ENCODE measurements at regions not wholly inside any gene's neighbourhood (a gene's known extent, or its start where the extent isn't known, plus 50 kb on each side); places are given as distances from the start of the nearest gene placed in this dataset.

DNA sequence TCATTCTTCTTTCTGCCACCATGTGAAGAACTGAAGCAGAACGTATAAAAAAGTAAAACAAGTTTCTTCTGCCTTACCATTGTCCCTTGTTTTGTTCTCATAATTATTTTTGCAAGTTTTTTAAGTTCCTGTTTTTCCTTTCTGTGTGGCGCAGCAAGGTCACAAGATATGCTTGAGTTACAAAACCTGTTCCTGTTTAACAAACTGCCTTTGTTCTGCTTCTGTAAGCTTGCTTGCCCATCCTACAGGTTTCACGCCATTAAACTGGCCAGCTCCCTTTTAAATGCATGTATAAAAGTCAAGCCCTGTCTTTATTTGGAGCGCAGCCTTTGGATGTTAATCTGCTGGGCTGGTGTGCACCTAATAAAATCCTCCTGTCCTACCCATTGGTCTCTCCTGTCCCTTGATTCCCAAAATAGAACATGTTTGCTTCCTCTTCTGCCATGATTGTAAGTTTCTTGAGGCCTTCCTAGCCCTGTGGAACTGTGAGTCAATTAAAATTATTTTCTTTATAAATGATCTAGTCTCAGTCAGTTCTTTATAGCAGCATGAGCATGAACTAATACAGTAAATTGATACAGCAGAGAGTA is 1115.4 kb downstream of the SLITRK1 start:
- no peak overlapping the region for H3K4me3 ChIP-seq (ENCODE audit: low read length in 2 of 2)
- H2BK15ac ChIP-seq (ENCODE audit: low read length): no peak overlapping the region
- no peak overlapping the region for H3K18ac ChIP-seq (ENCODE audit: low read length)
- no peak overlapping the region for H3K9ac ChIP-seq (ENCODE audit: low read depth, low read length, poor library complexity)
- H3K4me1 ChIP-seq (ENCODE audit: control insufficient read depth in 2 of 2, insufficient read depth in 1 of 2, low read depth in 1 of 2, low read length in 2 of 2): no peaks in the 10 kb centered on the region
- no peaks in the 10 kb centered on the region for H3K27me3 ChIP-seq (ENCODE audit: control insufficient read depth in 3 of 3, insufficient read depth in 3 of 3, low read depth in 1 of 3, low read length in 3 of 3)
- no peak overlapping the region for H2AK5ac ChIP-seq (ENCODE audit: low read depth, low read length)
- no peaks in the 10 kb centered on the region for H3K36me3 ChIP-seq (replicated peaks in 1 of 2; ENCODE audit: control insufficient read depth in 2 of 2, insufficient read depth in 2 of 2, low read length in 2 of 2)
- whole genome bisulfite sequencing, 2 donors (ENCODE audit: extremely low coverage in 2 of 2, insufficient read length in 2 of 2, insufficient replicate concordance in 1 of 2): no CpG with 5 or more reads among the region's 4 CpGs
- H2BK5ac ChIP-seq (ENCODE audit: low read length): no peak overlapping the region
- no peak overlapping the region for H2BK120ac ChIP-seq (ENCODE audit: low read depth, low read length)
- peaks cover 0 to 5% of the 10 kb centered on the region in 2 donors for H3K9me3 ChIP-seq (replicated peaks in 1 of 2; ENCODE audit: control insufficient read depth in 2 of 2, insufficient read depth in 1 of 2, low read depth in 1 of 2, low read length in 2 of 2)
- H3K27ac ChIP-seq (replicated peaks; ENCODE audit: low read length): no peak overlapping the region
- no peak overlapping the region for H3K4me2 ChIP-seq (ENCODE audit: insufficient read depth, low read length, poor library complexity, severe bottlenecking)
- no peak overlapping the region for H3K4ac ChIP-seq (ENCODE audit: low read length)
- H2AFZ ChIP-seq (ENCODE audit: low read length): no peak overlapping the region
- no peak overlapping the region for H3K14ac ChIP-seq (ENCODE audit: low read length)
- H4K91ac ChIP-seq (ENCODE audit: low read depth, low read length, poor library complexity): no peak overlapping the region
- H3K79me1 ChIP-seq (ENCODE audit: low read depth, low read length): no peaks in the 10 kb centered on the region
- no peak overlapping the region for H2BK12ac ChIP-seq (ENCODE audit: low read length)
- H3K23ac ChIP-seq (ENCODE audit: low read depth, low read length, poor library complexity): no peak overlapping the region
- no peak for DNase-seq (ENCODE audit: low spot score)
- no peak overlapping the region for H4K8ac ChIP-seq (ENCODE audit: low read depth, low read length)

DNA sequence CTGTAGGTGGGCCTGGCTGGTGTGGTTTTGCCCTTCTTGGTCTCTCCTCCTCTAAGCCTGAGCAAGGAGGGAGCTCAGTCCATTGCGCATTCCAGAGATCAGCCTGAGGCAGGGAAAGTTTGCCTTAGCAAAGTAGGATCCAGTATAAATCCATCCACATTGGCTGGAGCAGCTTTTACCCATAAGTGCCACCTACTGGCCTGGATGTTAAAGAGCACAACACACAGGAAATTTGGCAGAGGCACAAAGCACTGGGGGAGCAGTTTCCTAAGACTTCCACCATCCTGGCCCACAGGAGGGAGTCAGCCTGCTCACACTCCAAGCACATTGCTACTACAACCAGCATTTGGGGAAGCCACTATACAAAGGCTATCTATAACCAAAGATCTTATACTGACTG is 1124.2 kb downstream of the SLITRK1 start:
- DNase-seq (ENCODE audit: low spot score): no peak
- Histone ChIP-seq H3K27me3 (ENCODE audit: control insufficient read depth in 3 of 3, insufficient read depth in 3 of 3, low read depth in 1 of 3, low read length in 3 of 3) (no peaks in the 10 kb centered on the region), H4K8ac (ENCODE audit: low read depth, low read length) (no peak overlapping the region), H2AFZ (ENCODE audit: low read length) (peak overlapping the region; percentile 6), H4K91ac (ENCODE audit: low read depth, low read length, poor library complexity) (no peak overlapping the region), H3K4me2 (ENCODE audit: insufficient read depth, low read length, poor library complexity, severe bottlenecking) (no peak overlapping the region), H2BK5ac (ENCODE audit: low read length) (no peak overlapping the region), H3K4me1 (ENCODE audit: control insufficient read depth in 2 of 2, insufficient read depth in 1 of 2, low read depth in 1 of 2, low read length in 2 of 2) (no peaks in the 10 kb centered on the region), H3K4me3 (ENCODE audit: low read length in 2 of 2) (no peak overlapping the region), H3K27ac (replicated peaks; ENCODE audit: low read length) (no peak overlapping the region), H2BK12ac (ENCODE audit: low read length) (no peak overlapping the region), H3K14ac (ENCODE audit: low read length) (no peak overlapping the region), H2BK120ac (ENCODE audit: low read depth, low read length) (no peak overlapping the region), H3K79me1 (ENCODE audit: low read depth, low read length) (no peaks in the 10 kb centered on the region), H3K4ac (ENCODE audit: low read length) (no peak overlapping the region), H2BK15ac (ENCODE audit: low read length) (no peak overlapping the region), H3K36me3 (replicated peaks in 1 of 2; ENCODE audit: control insufficient read depth in 2 of 2, insufficient read depth in 2 of 2, low read length in 2 of 2) (no peaks in the 10 kb centered on the region), H3K23ac (ENCODE audit: low read depth, low read length, poor library complexity) (no peak overlapping the region), H3K9me3 (replicated peaks in 1 of 2; ENCODE audit: control insufficient read depth in 2 of 2, insufficient read depth in 1 of 2, low read depth in 1 of 2, low read length in 2 of 2) (no peaks in the 10 kb centered on the region), H2AK5ac (ENCODE audit: low read depth, low read length) (no peak overlapping the region), H3K9ac (ENCODE audit: low read depth, low read length, poor library complexity) (no peak overlapping the region), H3K18ac (ENCODE audit: low read length) (peak overlapping the region; percentile 35)
- WGBS, 2 donors (ENCODE audit: extremely low coverage in 2 of 2, insufficient read length in 2 of 2, insufficient replicate concordance in 1 of 2): no CpG with 5 or more reads among the region's 1 CpG

DNA sequence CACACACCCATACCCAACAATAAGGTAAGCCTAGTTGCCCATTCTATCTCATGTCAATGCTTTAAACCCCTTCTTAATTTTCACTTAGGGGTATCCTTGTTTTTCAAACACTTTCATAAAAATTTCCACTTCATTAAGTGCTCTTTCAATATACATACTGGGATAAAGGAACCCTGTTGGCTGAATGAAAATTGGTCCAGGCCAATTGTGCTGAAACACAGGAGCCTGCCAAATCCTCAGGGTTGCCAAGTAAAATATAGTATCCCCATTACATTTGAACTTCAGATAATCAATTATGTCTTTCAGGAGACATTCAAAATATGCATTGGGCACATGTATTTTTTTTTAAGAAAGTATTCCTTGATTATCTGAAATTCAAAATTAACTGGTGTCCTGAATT is 1131.1 kb downstream of the SLITRK1 start:
- no peak overlapping the region for H4K91ac ChIP-seq (ENCODE audit: low read depth, low read length, poor library complexity)
- H3K9ac ChIP-seq (ENCODE audit: low read depth, low read length, poor library complexity): no peak overlapping the region
- H3K27ac ChIP-seq (replicated peaks; ENCODE audit: low read length): no peak overlapping the region
- H3K23ac ChIP-seq (ENCODE audit: low read depth, low read length, poor library complexity): no peak overlapping the region
- H3K18ac ChIP-seq (ENCODE audit: low read length): no peak overlapping the region
- no peak overlapping the region for H2BK15ac ChIP-seq (ENCODE audit: low read length)
- no peaks in the 10 kb centered on the region for H3K27me3 ChIP-seq (ENCODE audit: control insufficient read depth in 3 of 3, insufficient read depth in 3 of 3, low read depth in 1 of 3, low read length in 3 of 3)
- H4K8ac ChIP-seq (ENCODE audit: low read depth, low read length): no peak overlapping the region
- H3K4me1 ChIP-seq (ENCODE audit: control insufficient read depth in 2 of 2, insufficient read depth in 1 of 2, low read depth in 1 of 2, low read length in 2 of 2): peaks cover 2 to 5% of the 10 kb centered on the region in 2 donors
- H3K4me3 ChIP-seq (ENCODE audit: low read length in 2 of 2): no peak overlapping the region
- no peak overlapping the region for H2AK5ac ChIP-seq (ENCODE audit: low read depth, low read length)
- no peak overlapping the region for H3K4ac ChIP-seq (ENCODE audit: low read length)
- no peak overlapping the region for H2AFZ ChIP-seq (ENCODE audit: low read length)
- no peak overlapping the region for H2BK120ac ChIP-seq (ENCODE audit: low read depth, low read length)
- DNase-seq (ENCODE audit: low spot score): no peak
- H3K4me2 ChIP-seq (ENCODE audit: insufficient read depth, low read length, poor library complexity, severe bottlenecking): no peak overlapping the region
- H3K79me1 ChIP-seq (ENCODE audit: low read depth, low read length): no peaks in the 10 kb centered on the region
- H3K9me3 ChIP-seq (replicated peaks in 1 of 2; ENCODE audit: control insufficient read depth in 2 of 2, insufficient read depth in 1 of 2, low read depth in 1 of 2, low read length in 2 of 2): no peaks in the 10 kb centered on the region
- no peak overlapping the region for H2BK12ac ChIP-seq (ENCODE audit: low read length)
- no peak overlapping the region for H3K14ac ChIP-seq (ENCODE audit: low read length)
- no peaks in the 10 kb centered on the region for H3K36me3 ChIP-seq (replicated peaks in 1 of 2; ENCODE audit: control insufficient read depth in 2 of 2, insufficient read depth in 2 of 2, low read length in 2 of 2)
- no peak overlapping the region for H2BK5ac ChIP-seq (ENCODE audit: low read length)

- Histone ChIP-seq H3K9ac (ENCODE audit: low read depth, low read length, poor library complexity) (no peak overlapping the region), H3K36me3 (replicated peaks in 1 of 2; ENCODE audit: control insufficient read depth in 2 of 2, insufficient read depth in 2 of 2, low read length in 2 of 2) (no peaks in the 10 kb centered on the region), H2BK15ac (ENCODE audit: low read length) (no peak overlapping the region), H3K27ac (replicated peaks; ENCODE audit: low read length) (no peak overlapping the region), H3K9me3 (replicated peaks in 1 of 2; ENCODE audit: control insufficient read depth in 2 of 2, insufficient read depth in 1 of 2, low read depth in 1 of 2, low read length in 2 of 2) (no peaks in the 10 kb centered on the region), H3K4me1 (ENCODE audit: control insufficient read depth in 2 of 2, insufficient read depth in 1 of 2, low read depth in 1 of 2, low read length in 2 of 2) (peaks cover 2 to 5% of the 10 kb centered on the region in 2 donors), H2BK12ac (ENCODE audit: low read length) (no peak overlapping the region), H3K4me3 (ENCODE audit: low read length in 2 of 2) (no peak overlapping the region), H3K18ac (ENCODE audit: low read length) (no peak overlapping the region), H3K14ac (ENCODE audit: low read length) (no peak overlapping the region), H2AFZ (ENCODE audit: low read length) (no peak overlapping the region), H2BK5ac (ENCODE audit: low read length) (no peak overlapping the region), H3K4me2 (ENCODE audit: insufficient read depth, low read length, poor library complexity, severe bottlenecking) (no peak overlapping the region), H3K79me1 (ENCODE audit: low read depth, low read length) (no peaks in the 10 kb centered on the region), H4K91ac (ENCODE audit: low read depth, low read length, poor library complexity) (no peak overlapping the region), H3K4ac (ENCODE audit: low read length) (no peak overlapping the region), H3K23ac (ENCODE audit: low read depth, low read length, poor library complexity) (no peak overlapping the region), H3K27me3 (ENCODE audit: control insufficient read depth in 3 of 3, insufficient read depth in 3 of 3, low read depth in 1 of 3, low read length in 3 of 3) (no peaks in the 10 kb centered on the region), H2AK5ac (ENCODE audit: low read depth, low read length) (no peak overlapping the region), H4K8ac (ENCODE audit: low read depth, low read length) (no peak overlapping the region), H2BK120ac (ENCODE audit: low read depth, low read length) (no peak overlapping the region)
- no peak for DNase-seq (ENCODE audit: low spot score)
- no CpG with 5 or more reads among the region's 3 CpGs for WGBS, 2 donors (ENCODE audit: extremely low coverage in 2 of 2, insufficient read length in 2 of 2, insufficient replicate concordance in 1 of 2)
These were observed 1132.7 kb downstream of the SLITRK1 start for GRCh38 chr13:82749551-82749950.

Data from neuronal stem cell (in vitro differentiated cells).